VCaP (cell line): ENCODE measurements at regions not wholly inside any gene's neighbourhood (a gene's known extent, or its start where the extent isn't known, plus 50 kb on each side); places are given as distances from the start of the nearest gene placed in this dataset.
"Not testable (repeated sequence)": the region's sequence is repeated elsewhere in the genome, so short reads cannot be mapped to it uniquely, and the experiment has no call there.

ENCODE experiments used
- H3K27ac ChIP-seq: fragments of 450-650 bp; 2 replicates; pipeline ENCODE4 v1.5.1; 2017
- CTCF ChIP-seq: fragments of 450-650 bp; conservative IDR thresholded peaks from 2 replicates; pipeline ENCODE4 v1.5.1; 2017; ENCODE audit warnings: mild to moderate bottlenecking, moderate library complexity

GRCh38 chr18:9042766-9043481 is 59.6 kb upstream of the NDUFV2 start:
- TF ChIP-seq CTCF = no peak
- no peak overlapping the region for H3K27ac ChIP-seq

GRCh38 chr18:9043581-9043980 is 58.9 kb upstream of the NDUFV2 start:
- TF ChIP-seq CTCF = no peak
- H3K27ac ChIP-seq = no peak overlapping the region

GRCh38 chr18:9047715-9048114 is 54.8 kb upstream of the NDUFV2 start:
- no peak overlapping the region for H3K27ac ChIP-seq
- no peak for TF ChIP-seq CTCF

GRCh38 chr18:9048236-9048635 is 54.3 kb upstream of the NDUFV2 start:
- TF ChIP-seq CTCF = no peak
- no peak overlapping the region for H3K27ac ChIP-seq

GRCh38 chr18:9048808-9049494 is 53.5 kb upstream of the NDUFV2 start:
- TF ChIP-seq CTCF = no peak
- H3K27ac ChIP-seq = no peak overlapping the region

- H3K27ac ChIP-seq = no peak overlapping the region
- TF ChIP-seq CTCF = no peak
These were observed 53.0 kb upstream of the NDUFV2 start for GRCh38 chr18:9049495-9049809.

- not testable (repeated sequence) for H3K27ac ChIP-seq
These were observed 51.7 kb upstream of the NDUFV2 start for GRCh38 chr18:9050628-9051284.
